ENCODE measurements at regions not wholly inside any gene's neighbourhood (a gene's known extent, or its start where the extent isn't known, plus 50 kb on each side); places are given as distances from the start of the nearest gene placed in this dataset.

- DNase-seq: no peak
Observed at GRCh38 chr16:86121374-86122010, 222.5 kb downstream of the IRF8 start.

DNA sequence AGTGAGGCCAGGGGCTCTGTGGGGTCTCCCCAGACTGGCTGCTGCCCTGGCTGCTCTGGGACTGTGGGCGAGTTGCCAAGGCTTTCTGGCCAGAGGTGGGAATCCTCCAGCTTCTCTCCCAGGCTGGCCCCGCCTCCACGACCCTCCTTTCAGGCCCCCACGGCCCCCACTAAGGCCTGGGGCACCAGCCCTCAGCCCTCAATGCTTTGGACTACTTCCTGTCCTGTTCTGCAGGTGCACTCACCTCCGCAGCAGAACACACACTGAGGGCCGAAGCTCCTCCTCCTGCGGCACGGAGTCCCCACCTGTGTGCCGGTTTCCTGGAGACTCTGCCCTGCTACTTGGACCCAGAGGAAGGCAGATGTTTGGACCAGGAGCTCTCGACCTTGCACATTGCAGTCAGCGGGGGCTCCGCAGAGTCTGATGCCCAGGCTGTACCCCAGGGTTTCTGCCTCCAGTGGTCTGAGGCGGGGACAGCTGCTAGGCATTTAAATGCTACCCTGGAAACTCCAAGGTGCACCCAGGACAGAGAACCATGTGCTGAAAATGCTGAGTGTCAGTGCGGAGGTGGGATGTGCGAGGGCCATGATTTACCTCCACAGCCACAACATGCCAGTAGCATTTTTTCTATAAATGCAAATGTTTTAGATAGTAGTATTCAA lies 223.8 kb downstream of the IRF8 start:
- no peak for DNase-seq

DNA sequence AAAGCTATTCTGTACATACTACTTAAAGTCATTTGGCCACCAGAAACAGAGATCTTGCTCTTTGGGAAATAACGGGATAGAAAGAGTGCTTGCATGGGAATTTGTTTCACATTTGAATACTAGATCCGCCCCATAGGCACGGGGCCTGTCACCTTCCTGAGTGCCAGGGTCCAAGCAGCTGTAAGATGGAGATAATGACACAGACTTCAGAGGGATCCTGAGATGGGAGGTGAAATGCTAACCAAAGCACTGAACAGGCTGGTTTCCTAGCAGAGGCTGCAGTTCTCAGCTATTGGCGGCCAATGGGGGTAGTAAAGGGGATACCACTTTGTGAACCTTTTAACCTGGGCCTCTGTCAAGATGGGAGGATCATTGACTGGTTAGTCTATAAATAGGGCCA lies 225.4 kb downstream of the IRF8 start:
- DNase-seq: no peak

- DNase-seq: no peak
Observed at GRCh38 chr16:86126891-86127290, 227.9 kb downstream of the IRF8 start.

GRCh38 chr16:86127366-86127765 lies 228.4 kb downstream of the IRF8 start:
- DNase-seq: no peak

DNA sequence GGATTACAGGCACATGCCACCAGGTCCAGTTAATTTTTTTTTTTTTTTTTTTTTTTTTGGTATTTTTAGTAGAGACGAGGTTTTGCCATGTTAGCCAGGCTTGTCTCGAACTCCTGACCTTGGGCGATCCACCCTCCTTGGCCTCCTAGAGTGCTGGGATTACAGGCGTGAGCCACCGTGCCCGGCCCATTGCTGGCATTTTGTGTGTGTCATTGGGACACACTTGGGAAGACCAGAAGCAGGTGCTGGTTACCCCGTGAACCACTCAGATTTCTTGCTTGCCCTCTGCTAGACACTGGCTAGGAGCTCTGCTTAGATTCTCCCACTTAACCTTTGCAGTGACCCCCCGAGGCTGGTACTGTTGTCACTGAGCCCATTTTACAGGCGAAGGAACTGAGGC lies 229.3 kb downstream of the IRF8 start:
- DNase-seq: no peak

DNA sequence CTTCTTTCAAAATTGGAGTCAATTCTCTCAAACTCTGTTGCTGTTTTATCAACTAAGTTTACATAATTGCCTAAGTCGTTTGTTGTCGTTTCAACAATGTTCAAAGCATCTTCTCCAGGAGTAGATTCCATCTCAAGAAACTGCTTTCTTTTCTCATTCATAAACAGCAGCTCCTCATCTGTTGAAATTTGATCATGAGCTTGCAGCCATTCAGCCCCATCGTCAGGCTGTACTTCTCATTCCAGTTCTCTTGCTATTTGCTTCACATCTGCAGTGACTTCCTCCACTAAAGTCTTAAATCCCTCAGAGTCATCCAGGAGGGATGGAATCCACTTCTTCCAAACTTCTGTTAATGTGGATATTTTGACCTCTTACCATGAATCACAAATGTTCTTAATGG lies 230.6 kb downstream of the IRF8 start:
- no peak for DNase-seq

DNA sequence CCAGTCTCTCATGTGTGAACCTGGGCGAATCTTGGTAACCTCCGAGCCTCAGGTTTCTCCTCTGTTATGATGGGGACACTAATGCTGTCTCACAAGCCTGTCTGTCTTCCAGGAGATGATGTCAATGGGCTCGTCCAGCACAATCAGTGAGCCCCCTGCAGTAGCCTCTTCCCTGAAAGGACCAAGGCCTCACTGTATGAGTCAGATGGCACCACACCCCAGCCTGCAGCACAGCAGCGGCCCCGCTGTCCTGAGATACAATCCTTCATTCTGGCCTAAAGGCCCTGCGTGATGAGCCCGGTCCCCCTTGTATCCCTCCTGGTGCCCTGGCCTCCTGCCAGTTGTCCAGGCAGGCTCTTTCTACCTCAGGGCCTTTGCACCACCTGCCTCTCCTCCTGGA lies 234.4 kb downstream of the IRF8 start:
- no peak for DNase-seq

GRCh38 chr16:86133847-86134375 lies 234.9 kb downstream of the IRF8 start:
- no peak for DNase-seq

DNA sequence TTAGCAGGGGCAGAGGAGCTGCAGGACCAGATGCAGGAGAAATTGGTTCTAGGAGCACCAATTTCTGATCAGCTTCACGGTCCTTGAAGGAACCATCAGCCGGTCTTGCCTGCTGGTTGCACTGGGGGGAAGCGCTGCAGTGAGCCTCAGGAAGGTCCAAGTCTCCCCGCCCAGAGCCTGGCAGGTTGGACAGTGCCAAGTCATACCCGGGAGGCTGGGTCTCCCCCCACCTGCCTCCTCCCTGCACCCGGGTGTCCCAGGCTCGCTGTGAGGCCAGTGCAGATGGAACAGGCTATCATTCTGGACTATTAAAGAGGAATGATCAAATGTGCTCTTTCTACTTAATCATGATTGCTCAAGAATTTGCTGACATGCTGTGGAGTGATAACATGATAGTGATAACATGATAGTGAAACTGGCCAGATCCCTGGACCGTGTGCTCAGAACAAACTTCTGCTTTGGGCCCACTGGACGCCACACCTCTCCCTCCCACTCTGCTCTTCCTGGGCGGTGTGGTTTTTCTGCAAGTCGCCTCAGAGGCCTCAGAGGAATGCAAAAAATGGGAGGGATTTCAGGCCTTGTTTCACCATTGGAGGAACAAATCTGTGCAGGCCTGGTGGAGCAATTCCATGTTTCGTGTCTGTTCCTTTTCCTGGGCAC lies 236.0 kb downstream of the IRF8 start:
- no peak for DNase-seq

- no peak for DNase-seq
Observed at GRCh38 chr16:86137359-86137758, 238.4 kb downstream of the IRF8 start.

DNA sequence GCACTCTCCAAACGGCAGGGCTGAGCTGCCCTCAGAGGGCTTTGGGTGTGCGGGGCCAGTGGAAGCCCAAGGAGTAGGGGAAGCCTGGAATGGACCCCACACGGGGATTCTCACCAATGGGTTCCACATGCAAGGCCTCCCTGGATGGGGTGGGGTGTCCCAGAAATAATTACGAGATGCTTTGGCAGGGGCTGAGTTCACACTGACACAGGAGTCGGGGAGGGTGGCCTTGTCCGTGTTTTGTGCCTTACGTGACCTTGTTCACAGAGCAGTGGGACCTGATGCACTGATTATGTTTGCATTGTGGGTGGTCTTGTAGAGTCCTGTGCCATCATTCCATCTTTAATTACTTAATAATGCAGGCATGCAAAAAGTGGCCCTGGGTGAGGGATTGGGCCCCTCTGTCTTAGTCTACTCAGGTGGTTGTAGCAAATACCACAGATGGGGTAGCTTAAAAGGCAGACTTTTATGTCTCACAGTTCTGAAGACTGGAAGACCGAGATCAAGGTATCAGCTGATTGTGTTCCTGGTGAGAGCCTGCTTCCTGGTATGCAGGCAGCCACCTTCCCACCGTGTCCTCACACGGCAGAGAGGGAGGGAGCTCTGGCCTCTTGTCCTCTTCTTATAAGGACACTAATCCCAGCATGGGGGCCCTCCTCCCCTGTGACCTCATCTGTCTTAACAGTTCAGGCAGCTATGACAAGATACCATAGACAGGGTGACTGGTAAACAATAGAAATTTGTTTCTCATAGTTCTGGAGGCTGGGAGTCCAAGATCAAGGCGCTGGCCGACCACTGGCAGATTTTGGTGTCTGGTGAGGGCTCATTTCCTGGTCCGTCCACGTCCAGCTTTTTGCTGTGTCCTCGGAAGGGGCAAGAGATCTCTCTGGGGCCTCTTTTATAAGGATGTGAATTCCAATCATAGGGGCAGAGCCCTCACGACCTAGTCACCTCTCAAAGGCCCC lies 239.4 kb downstream of the IRF8 start:
- no peak for DNase-seq

- DNase-seq: no peak
Observed at GRCh38 chr16:86142801-86143236, 243.9 kb downstream of the IRF8 start.

DNA sequence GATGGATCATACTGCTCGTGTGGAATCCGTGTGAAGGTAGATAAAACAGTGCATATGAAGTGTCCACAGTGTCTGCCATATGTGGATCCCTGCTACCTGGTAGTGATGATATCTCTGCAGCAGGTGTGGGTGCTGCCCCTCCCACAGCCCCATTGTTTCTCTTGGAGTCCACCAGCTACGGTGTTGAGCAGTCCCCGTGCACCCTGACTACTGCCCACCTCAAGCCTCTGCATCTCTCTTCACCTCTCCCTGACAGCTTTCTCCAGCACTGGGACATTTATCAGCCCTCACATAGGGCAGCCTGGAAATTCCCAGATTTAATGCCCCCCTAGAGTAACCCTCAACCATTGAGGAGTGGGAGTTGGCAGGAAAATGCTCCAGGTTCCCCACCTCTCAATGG lies 244.7 kb downstream of the IRF8 start:
- no peak for DNase-seq

DNA sequence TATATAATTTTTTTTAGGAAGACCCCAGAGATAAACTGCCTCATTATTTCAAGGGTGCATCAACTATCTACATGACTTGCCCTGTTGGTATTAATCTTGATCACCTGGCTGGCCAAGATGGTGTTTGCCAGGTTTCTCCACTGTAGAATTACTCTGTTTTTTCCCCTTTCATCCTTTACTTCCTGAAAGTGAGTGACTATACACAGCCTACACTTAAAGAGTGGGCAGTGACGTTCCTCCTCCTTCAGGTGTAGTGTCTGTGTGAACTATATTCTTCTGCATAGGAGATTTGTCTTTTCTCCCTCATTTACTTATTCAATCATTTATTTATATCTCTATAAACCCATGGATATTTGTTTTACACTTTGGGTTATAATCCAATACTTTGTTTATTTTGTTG lies 246.7 kb downstream of the IRF8 start:
- no peak for DNase-seq

DNA sequence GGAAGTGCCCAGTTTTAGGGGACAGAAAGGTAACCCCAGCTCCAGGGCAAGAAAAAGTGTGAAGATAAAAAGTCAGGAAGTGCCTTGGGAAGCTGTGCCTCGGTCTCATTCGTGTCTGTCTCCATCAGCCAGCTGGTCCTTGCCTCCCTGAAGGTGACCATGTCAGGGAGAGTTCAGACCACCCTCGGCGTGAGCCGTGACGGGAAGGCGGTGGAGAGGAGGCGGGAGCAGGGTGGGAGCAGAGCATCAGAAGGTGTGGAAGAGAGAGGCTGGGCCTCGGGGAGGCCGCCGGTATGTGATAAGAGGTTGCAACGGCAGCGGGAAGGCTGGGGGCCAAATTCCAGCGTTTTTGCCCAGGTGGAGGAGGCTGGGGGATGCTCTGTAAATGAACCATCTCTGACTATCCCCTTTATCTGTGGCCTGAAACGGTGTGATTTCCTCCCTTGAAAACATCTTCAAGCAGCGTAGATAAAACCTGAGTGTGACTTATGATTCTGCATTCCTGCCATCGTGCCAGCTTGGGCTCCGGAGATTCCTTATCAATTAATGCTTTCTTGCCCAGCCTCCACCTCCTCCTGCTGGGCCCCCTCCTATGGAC lies 251.8 kb downstream of the IRF8 start:
- no peak for DNase-seq

DNA sequence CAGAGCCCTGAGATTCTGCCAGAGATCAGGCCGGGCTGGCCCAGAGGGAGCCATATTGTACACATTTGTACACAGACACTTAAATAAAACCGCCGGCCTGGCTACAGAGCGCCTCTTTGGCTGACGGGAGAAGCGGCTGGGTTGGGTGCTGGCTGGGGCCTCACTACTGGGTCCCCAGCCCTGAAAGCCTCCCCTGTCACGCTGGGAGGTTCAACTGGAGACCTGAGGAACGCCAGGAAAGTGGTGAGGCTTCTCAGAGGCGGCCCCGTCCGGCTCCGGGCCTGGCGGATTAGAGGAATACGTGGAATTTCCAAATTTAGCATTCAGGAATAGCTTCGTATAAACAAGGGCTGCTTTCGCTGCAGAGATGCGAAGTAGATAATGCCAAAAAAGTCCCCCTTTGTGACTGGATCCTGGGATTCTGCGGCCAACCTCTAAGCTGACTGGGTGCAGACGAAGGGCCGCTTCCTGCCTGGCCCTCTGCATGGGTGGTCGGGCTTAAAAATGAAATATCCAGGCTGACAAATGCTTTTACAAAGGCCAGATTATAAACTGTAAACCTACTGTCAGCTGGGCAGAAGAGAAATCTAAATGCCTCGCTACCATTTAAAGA lies 252.4 kb downstream of the IRF8 start:
- no peak for DNase-seq

DNA sequence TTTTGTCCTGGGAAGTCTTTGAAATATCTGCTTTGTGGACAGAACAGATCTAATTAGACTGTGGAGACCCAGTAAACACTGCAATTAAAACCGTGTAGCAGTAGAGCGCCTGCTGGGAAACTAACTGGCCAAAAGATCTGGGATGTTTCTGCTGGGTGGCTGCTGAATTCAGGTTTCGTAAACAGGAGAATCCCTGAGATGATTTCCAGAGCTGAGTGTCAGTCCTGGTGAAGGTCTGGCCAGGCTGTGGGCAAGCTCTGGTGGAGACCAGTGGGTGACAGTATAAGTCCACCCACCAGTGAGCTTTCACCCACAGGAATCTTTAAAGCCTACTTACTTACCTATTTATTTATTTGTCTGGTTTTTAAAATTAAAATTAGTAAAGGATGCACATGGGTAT lies 257.2 kb downstream of the IRF8 start:
- DNase-seq: no peak

DNA sequence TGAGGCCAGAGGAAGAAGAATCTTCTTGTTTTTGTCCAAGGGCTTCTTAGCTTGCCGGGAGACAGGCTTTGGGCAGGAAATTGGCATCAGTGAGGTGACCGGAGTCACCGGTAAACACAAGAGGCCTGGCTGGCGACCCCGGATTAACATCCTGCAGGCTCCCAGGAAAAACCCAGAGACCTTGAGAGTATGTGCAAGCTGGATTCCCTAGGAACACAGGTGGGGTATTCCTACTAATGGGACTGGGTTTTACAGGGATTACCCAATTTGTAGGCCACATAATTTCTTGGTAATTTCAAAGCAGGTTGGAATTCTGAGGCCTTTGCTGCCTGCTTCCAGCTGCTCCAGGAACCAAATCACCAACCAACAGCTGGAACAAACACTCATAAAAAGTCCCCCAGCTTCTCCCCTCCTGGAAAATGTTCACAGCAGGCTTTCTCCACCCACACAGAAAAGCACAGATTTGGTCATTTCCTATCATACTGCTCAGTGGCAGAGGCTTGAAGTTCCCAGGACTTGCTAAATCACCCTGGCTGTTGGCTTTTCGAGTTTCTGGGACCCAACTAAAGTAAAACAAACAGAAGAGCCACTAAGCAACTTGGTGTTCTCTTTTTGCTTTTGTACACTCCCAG lies 258.8 kb downstream of the IRF8 start:
- no peak for DNase-seq

DNA sequence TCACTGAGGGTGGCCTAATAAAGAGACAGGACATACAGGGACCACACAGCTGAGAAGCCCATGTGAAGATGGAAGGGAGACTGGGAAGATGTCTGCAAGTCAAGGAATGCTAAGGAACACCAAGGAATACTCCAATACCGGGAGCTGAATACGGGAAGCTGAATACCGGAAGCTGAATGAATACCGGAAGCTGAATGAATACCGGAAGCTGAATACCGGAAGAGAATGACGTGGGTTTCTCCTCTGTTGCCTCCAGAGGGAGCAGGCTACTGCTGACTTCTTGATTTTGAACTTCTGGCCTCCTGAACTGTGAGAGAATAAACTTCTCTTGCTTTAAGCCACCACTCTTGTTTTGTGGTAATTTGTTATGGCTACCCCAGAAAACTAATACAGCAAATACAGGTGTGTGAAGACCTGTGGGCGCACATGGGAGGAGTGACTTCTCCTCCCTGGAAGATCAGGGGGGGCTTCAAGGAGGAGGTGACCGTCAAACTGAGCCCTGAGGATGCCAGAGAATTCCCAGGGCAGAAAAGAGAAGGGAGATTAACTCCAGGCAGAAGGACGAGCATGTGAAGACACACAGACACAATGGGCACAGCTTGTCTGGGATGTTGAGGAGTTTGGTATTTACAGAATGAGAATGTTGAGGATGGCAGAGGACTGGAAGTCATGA lies 259.9 kb downstream of the IRF8 start:
- no peak for DNase-seq

- no peak for DNase-seq
Observed at GRCh38 chr16:86165479-86165878, 266.5 kb downstream of the IRF8 start.
